GM18951 (cell line): ENCODE measurements at regions not wholly inside any gene's neighbourhood (a gene's known extent, or its start where the extent isn't known, plus 50 kb on each side); places are given as distances from the start of the nearest gene placed in this dataset.
"Not testable (repeated sequence)": the region's sequence is repeated elsewhere in the genome, so short reads cannot be mapped to it uniquely, and the experiment has no call there.

Source experiments
- POLR2A ChIP-seq: IDR thresholded peaks from 4 replicates; pipeline ENCODE4 v1.6.1; 2011; ENCODE audit warnings: mild to moderate bottlenecking; ENCODE audit not compliant: insufficient read length, insufficient read depth; ENCODE audit errors: extremely low read depth
- in situ Hi-C: fragments of 300-500 bp; cut with MboI; formaldehyde crosslinking; loops from one replicate; pipeline ENCODE4 v1.12.0; 2022; ENCODE audit warnings: low sequenced_read_pairs, mixed read lengths, inconsistent platforms; ENCODE audit not compliant: unreplicated experiment

GRCh38 chr17:63041251-63041650, 75.2 kb downstream of the TANC2 start:
- in situ Hi-C loops: no loop called here
- TF ChIP-seq POLR2A: no peak

- in situ Hi-C loops: no loop called here
- TF ChIP-seq POLR2A: no peak
Observed at GRCh38 chr17:63041722-63042121, 75.7 kb downstream of the TANC2 start.

- in situ Hi-C loops: no loop called here
- no peak for TF ChIP-seq POLR2A
Observed at GRCh38 chr17:63042256-63042812, 76.3 kb downstream of the TANC2 start.

- in situ Hi-C loops: not testable (repeated sequence)
Observed at GRCh38 chr17:63057560-63057959, 91.5 kb downstream of the TANC2 start.

GRCh38 chr17:63066158-63066813, 100.3 kb downstream of the TANC2 start:
- no peak for TF ChIP-seq POLR2A
- in situ Hi-C loops: no loop called here

- no peak for TF ChIP-seq POLR2A
- in situ Hi-C loops: no loop called here
Observed at GRCh38 chr17:63069245-63069644, 103.2 kb downstream of the TANC2 start.

- no peak for TF ChIP-seq POLR2A
- in situ Hi-C loops: no loop called here
Observed at GRCh38 chr17:63070031-63070430, 104.0 kb downstream of the TANC2 start.

GRCh38 chr17:63071797-63072196, 105.8 kb downstream of the TANC2 start:
- in situ Hi-C loops: no loop called here
- no peak for TF ChIP-seq POLR2A

- in situ Hi-C loops: loop anchor here (25.0 kb wide), 1 partner anchor 311 kb away; no protein-coding TSS in a partner anchor
- TF ChIP-seq POLR2A: no peak
Observed at GRCh38 chr17:63075969-63076368, 109.9 kb downstream of the TANC2 start.

- in situ Hi-C loops: loop anchor here (25.0 kb wide), 1 partner anchor 309 kb away; no protein-coding TSS in a partner anchor
- TF ChIP-seq POLR2A: no peak
Observed at GRCh38 chr17:63078707-63079106, 112.7 kb downstream of the TANC2 start.

- in situ Hi-C loops: loop anchor here (25.0 kb wide), 1 partner anchor 305 kb away; no protein-coding TSS in a partner anchor
- no peak for TF ChIP-seq POLR2A
Observed at GRCh38 chr17:63082273-63082861, 116.3 kb downstream of the TANC2 start.

- TF ChIP-seq POLR2A: no peak
- in situ Hi-C loops: loop anchor here (25.0 kb wide), 1 partner anchor 304 kb away; no protein-coding TSS in a partner anchor
Observed at GRCh38 chr17:63082952-63083351, 116.9 kb downstream of the TANC2 start.

GRCh38 chr17:63086483-63087185, 120.6 kb downstream of the TANC2 start:
- TF ChIP-seq POLR2A: no peak
- in situ Hi-C loops: loop anchor here (25.0 kb wide), 1 partner anchor 301 kb away; no protein-coding TSS in a partner anchor

GRCh38 chr17:63090358-63091114, 124.5 kb downstream of the TANC2 start:
- in situ Hi-C loops: loop anchor here (25.0 kb wide), 1 partner anchor 297 kb away; no protein-coding TSS in a partner anchor

GRCh38 chr17:63091909-63092308, 125.9 kb downstream of the TANC2 start:
- in situ Hi-C loops: loop anchor here (25.0 kb wide), 1 partner anchor 295 kb away; no protein-coding TSS in a partner anchor
